ENCODE measurements at regions not wholly inside any gene's neighbourhood (a gene's known extent, or its start where the extent isn't known, plus 50 kb on each side); places are given as distances from the start of the nearest gene placed in this dataset.

- DNase-seq (ENCODE audit: low read depth, low spot score), result no peak
- ChIA-PET CTCF (no interaction called here), POLR2A (no interaction called here)
- H3K4me3 ChIP-seq (ENCODE audit: low read depth in 2 of 2, low read length in 2 of 2), result no peak overlapping the region
- H3K27me3 ChIP-seq (ENCODE audit: control insufficient read depth, insufficient read depth, low read length), result no peaks in the 10 kb centered on the region
- ATAC-seq, result no peak
- no peaks in the 10 kb centered on the region for H3K36me3 ChIP-seq (ENCODE audit: control insufficient read depth, insufficient read depth, low read length)
- no peak overlapping the region for H3K27ac ChIP-seq (ENCODE audit: low read length)
- intact Hi-C loops (cut with micrococcal nuclease; ENCODE audit: unreplicated experiment) (no loop called here), in situ Hi-C loops (cut with HindIII; ENCODE audit: low pct_unique_long_range_greater_than_20kb, low sequenced_read_pairs) (no loop called here)
- TF ChIP-seq TCF7L2 (IDR thresholded peaks at IDR 0.05; ENCODE audit: low read depth, low read length) (no peak), REST (IDR thresholded peaks at IDR 0.05; ENCODE audit: insufficient read depth in 1 of 2, low read depth in 2 of 2, low read length in 1 of 2) (no peak), CTCF (IDR thresholded peaks at IDR 0.05) (no peak), SIN3A (IDR thresholded peaks at IDR 0.05; ENCODE audit: borderline replicate concordance, insufficient read depth, low read depth, low read length) (no peak), POLR2AphosphoS5 (IDR thresholded peaks at IDR 0.05; ENCODE audit: low read depth, low read length) (no peak)
- H3K4me1 ChIP-seq (ENCODE audit: control insufficient read depth, insufficient read depth, low read length), result no peaks in the 10 kb centered on the region
- BruUV-seq (replicated peaks), result no TSS peak
- H3K9me3 ChIP-seq (ENCODE audit: control insufficient read depth, insufficient read depth, low read depth, low read length), result no peaks in the 10 kb centered on the region
Measured at GRCh38 chr2:21443494-21444105, 319.8 kb downstream of the TDRD15 start.

- H3K9me3 ChIP-seq (ENCODE audit: control insufficient read depth, insufficient read depth, low read depth, low read length), result no peaks in the 10 kb centered on the region
- intact Hi-C loops (cut with micrococcal nuclease; ENCODE audit: unreplicated experiment) (no loop called here), in situ Hi-C loops (cut with HindIII; ENCODE audit: low pct_unique_long_range_greater_than_20kb, low sequenced_read_pairs) (no loop called here)
- DNase-seq (ENCODE audit: low read depth, low spot score) (no peak), ATAC-seq (no peak)
- no peaks in the 10 kb centered on the region for H3K4me1 ChIP-seq (ENCODE audit: control insufficient read depth, insufficient read depth, low read length)
- no peak overlapping the region for H3K4me3 ChIP-seq (ENCODE audit: low read depth in 2 of 2, low read length in 2 of 2)
- no TSS peak for BruUV-seq (replicated peaks)
- H3K27me3 ChIP-seq (ENCODE audit: control insufficient read depth, insufficient read depth, low read length), result no peaks in the 10 kb centered on the region
- ChIA-PET CTCF (no interaction called here), POLR2A (no interaction called here)
- no peak overlapping the region for H3K27ac ChIP-seq (ENCODE audit: low read length)
- TF ChIP-seq SIN3A (IDR thresholded peaks at IDR 0.05; ENCODE audit: borderline replicate concordance, insufficient read depth, low read depth, low read length) (no peak), REST (IDR thresholded peaks at IDR 0.05; ENCODE audit: insufficient read depth in 1 of 2, low read depth in 2 of 2, low read length in 1 of 2) (no peak), TCF7L2 (IDR thresholded peaks at IDR 0.05; ENCODE audit: low read depth, low read length) (no peak), POLR2AphosphoS5 (IDR thresholded peaks at IDR 0.05; ENCODE audit: low read depth, low read length) (no peak), CTCF (IDR thresholded peaks at IDR 0.05) (no peak)
- H3K36me3 ChIP-seq (ENCODE audit: control insufficient read depth, insufficient read depth, low read length), result no peaks in the 10 kb centered on the region
Measured at GRCh38 chr2:21449881-21450280, 326.1 kb downstream of the TDRD15 start.

Data from Panc1 (cell line).